ENCODE measurements at regions not wholly inside any gene's neighbourhood (a gene's known extent, or its start where the extent isn't known, plus 50 kb on each side); places are given as distances from the start of the nearest gene placed in this dataset.

GRCh38 chr18:37872562-37872961, 307.0 kb upstream of the CELF4 start:
- Mint-ChIP-seq H3K27me3 (ENCODE audit: low read depth, unreplicated experiment) (peaks cover 7% of the 10 kb centered on the region), H3K27ac (ENCODE audit: unreplicated experiment) (no peak overlapping the region), H3K4me3 (ENCODE audit: unreplicated experiment) (no peak overlapping the region), H3K4me1 (ENCODE audit: low read depth, unreplicated experiment) (no peaks in the 10 kb centered on the region), H3K36me3 (ENCODE audit: low read depth, unreplicated experiment) (no peaks in the 10 kb centered on the region), H3K9me3 (ENCODE audit: unreplicated experiment) (no peaks in the 10 kb centered on the region)
- no peak overlapping the region for H3K4me3 ChIP-seq (ENCODE audit: insufficient read depth, low read depth, low read length)
- H3K27me3 ChIP-seq (ENCODE audit: insufficient read depth, low read length) = no peaks in the 10 kb centered on the region
- TF ChIP-seq, protein P1, sequence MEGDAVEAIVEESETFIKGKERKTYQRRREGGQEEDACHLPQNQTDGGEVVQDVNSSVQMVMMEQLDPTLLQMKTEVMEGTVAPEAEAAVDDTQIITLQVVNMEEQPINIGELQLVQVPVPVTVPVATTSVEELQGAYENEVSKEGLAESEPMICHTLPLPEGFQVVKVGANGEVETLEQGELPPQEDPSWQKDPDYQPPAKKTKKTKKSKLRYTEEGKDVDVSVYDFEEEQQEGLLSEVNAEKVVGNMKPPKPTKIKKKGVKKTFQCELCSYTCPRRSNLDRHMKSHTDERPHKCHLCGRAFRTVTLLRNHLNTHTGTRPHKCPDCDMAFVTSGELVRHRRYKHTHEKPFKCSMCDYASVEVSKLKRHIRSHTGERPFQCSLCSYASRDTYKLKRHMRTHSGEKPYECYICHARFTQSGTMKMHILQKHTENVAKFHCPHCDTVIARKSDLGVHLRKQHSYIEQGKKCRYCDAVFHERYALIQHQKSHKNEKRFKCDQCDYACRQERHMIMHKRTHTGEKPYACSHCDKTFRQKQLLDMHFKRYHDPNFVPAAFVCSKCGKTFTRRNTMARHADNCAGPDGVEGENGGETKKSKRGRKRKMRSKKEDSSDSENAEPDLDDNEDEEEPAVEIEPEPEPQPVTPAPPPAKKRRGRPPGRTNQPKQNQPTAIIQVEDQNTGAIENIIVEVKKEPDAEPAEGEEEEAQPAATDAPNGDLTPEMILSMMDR (IDR thresholded peaks at IDR 0.05; ENCODE audit: insufficient read depth, low read depth, low read length) = no peak
- no peak for TF ChIP-seq EZH2 (IDR thresholded peaks at IDR 0.05; ENCODE audit: insufficient read depth, low read length)
- H3K79me2 ChIP-seq (ENCODE audit: insufficient read depth, low read length) = no peaks in the 10 kb centered on the region
- no peak overlapping the region for H3K27ac ChIP-seq (ENCODE audit: low read depth, low read length)
- no peak for DNase-seq (ENCODE audit: low read depth)
- no peak overlapping the region for H3K9ac ChIP-seq (ENCODE audit: low read length)
- H3K9me3 ChIP-seq (ENCODE audit: insufficient read depth, low read depth, low read length) = no peaks in the 10 kb centered on the region
- FAIRE-seq = no peak
- no peaks in the 10 kb centered on the region for H3K4me1 ChIP-seq (ENCODE audit: insufficient read depth, low read length)
- no peak overlapping the region for H2AFZ ChIP-seq (ENCODE audit: low read depth, low read length)
- no peaks in the 10 kb centered on the region for H4K20me1 ChIP-seq (ENCODE audit: insufficient read depth, low read length)
- H3K4me2 ChIP-seq (ENCODE audit: low read length) = no peak overlapping the region
- H3K36me3 ChIP-seq (ENCODE audit: insufficient read depth, low read length) = no peaks in the 10 kb centered on the region

DNA sequence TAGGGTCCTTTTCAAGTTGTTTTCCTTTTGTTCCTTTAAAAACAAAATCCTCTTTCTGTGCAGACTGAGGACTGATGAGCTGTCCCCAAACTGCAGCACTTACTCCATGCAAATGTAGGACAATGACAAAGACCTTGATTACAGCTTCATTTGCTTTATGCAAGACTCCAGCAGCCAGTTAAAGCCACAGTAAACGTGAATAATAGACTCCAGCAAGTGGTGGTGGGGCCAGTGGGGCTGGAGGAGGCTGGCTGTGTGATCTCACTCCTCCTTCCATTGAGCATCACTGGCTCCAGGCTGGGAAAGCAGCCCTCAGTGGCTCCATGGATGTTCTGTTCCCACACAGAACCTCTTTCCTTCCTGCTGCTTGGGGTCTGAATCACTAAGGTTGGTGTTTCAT, 306.0 kb upstream of the CELF4 start:
- H2AFZ ChIP-seq (ENCODE audit: low read depth, low read length) = no peak overlapping the region
- H3K36me3 ChIP-seq (ENCODE audit: insufficient read depth, low read length) = no peaks in the 10 kb centered on the region
- H3K4me2 ChIP-seq (ENCODE audit: low read length) = no peak overlapping the region
- Mint-ChIP-seq H3K36me3 (ENCODE audit: low read depth, unreplicated experiment) (no peaks in the 10 kb centered on the region), H3K4me3 (ENCODE audit: unreplicated experiment) (no peak overlapping the region), H3K27ac (ENCODE audit: unreplicated experiment) (no peak overlapping the region), H3K27me3 (ENCODE audit: low read depth, unreplicated experiment) (peaks cover 7% of the 10 kb centered on the region), H3K4me1 (ENCODE audit: low read depth, unreplicated experiment) (no peaks in the 10 kb centered on the region), H3K9me3 (ENCODE audit: unreplicated experiment) (no peaks in the 10 kb centered on the region)
- no peak overlapping the region for H3K4me3 ChIP-seq (ENCODE audit: insufficient read depth, low read depth, low read length)
- no peaks in the 10 kb centered on the region for H3K27me3 ChIP-seq (ENCODE audit: insufficient read depth, low read length)
- no peaks in the 10 kb centered on the region for H3K9me3 ChIP-seq (ENCODE audit: insufficient read depth, low read depth, low read length)
- DNase-seq (ENCODE audit: low read depth) (no peak), FAIRE-seq (no peak)
- no peak overlapping the region for H3K27ac ChIP-seq (ENCODE audit: low read depth, low read length)
- H4K20me1 ChIP-seq (ENCODE audit: insufficient read depth, low read length) = no peaks in the 10 kb centered on the region
- TF ChIP-seq EZH2 (IDR thresholded peaks at IDR 0.05; ENCODE audit: insufficient read depth, low read length) = no peak
- TF ChIP-seq, protein P1 (IDR thresholded peaks at IDR 0.05; ENCODE audit: insufficient read depth, low read depth, low read length) = no peak
- H3K79me2 ChIP-seq (ENCODE audit: insufficient read depth, low read length) = no peaks in the 10 kb centered on the region
- no peak overlapping the region for H3K9ac ChIP-seq (ENCODE audit: low read length)
- H3K4me1 ChIP-seq (ENCODE audit: insufficient read depth, low read length) = no peaks in the 10 kb centered on the region

- H3K9me3 ChIP-seq (ENCODE audit: insufficient read depth, low read depth, low read length) = no peaks in the 10 kb centered on the region
Observed at GRCh38 chr18:37869051-37869450, 303.5 kb upstream of the CELF4 start.

More at GRCh38 chr18:37869051-37869450, 303.5 kb upstream of the CELF4 start:
- H3K4me1 ChIP-seq (ENCODE audit: insufficient read depth, low read length) = no peaks in the 10 kb centered on the region
- DNase-seq (ENCODE audit: low read depth) = no peak
- Mint-ChIP-seq H3K27me3 (ENCODE audit: low read depth, unreplicated experiment) (peaks cover 4% of the 10 kb centered on the region), H3K27ac (ENCODE audit: unreplicated experiment) (no peak overlapping the region), H3K4me1 (ENCODE audit: low read depth, unreplicated experiment) (no peaks in the 10 kb centered on the region), H3K4me3 (ENCODE audit: unreplicated experiment) (no peak overlapping the region), H3K36me3 (ENCODE audit: low read depth, unreplicated experiment) (no peaks in the 10 kb centered on the region), H3K9me3 (ENCODE audit: unreplicated experiment) (no peaks in the 10 kb centered on the region)
- H3K27me3 ChIP-seq (ENCODE audit: insufficient read depth, low read length) = no peaks in the 10 kb centered on the region
- H3K4me3 ChIP-seq (ENCODE audit: insufficient read depth, low read depth, low read length) = no peak overlapping the region
- no peak overlapping the region for H3K4me2 ChIP-seq (ENCODE audit: low read length)
- no peaks in the 10 kb centered on the region for H3K36me3 ChIP-seq (ENCODE audit: insufficient read depth, low read length)
- H4K20me1 ChIP-seq (ENCODE audit: insufficient read depth, low read length) = no peaks in the 10 kb centered on the region
- no peak for TF ChIP-seq EZH2 (IDR thresholded peaks at IDR 0.05; ENCODE audit: insufficient read depth, low read length)
- TF ChIP-seq, protein P1 (IDR thresholded peaks at IDR 0.05; ENCODE audit: insufficient read depth, low read depth, low read length) = no peak
- no peak overlapping the region for H3K27ac ChIP-seq (ENCODE audit: low read depth, low read length)
- H2AFZ ChIP-seq (ENCODE audit: low read depth, low read length) = no peak overlapping the region
- H3K79me2 ChIP-seq (ENCODE audit: insufficient read depth, low read length) = no peaks in the 10 kb centered on the region
- H3K9ac ChIP-seq (ENCODE audit: low read length) = no peak overlapping the region
- no peak for FAIRE-seq
